Endodermal cell (in vitro differentiated cells): ENCODE measurements at regions not wholly inside any gene's neighbourhood (a gene's known extent, or its start where the extent isn't known, plus 50 kb on each side); places are given as distances from the start of the nearest gene placed in this dataset.
A peak's percentile ranks its signal among the peaks of the same experiment; 100 is the strongest.

ENCODE experiments used
- DNase-seq: peaks from one replicate; pipeline ENCODE4 v3.0.0-alpha.2; 2017
- H3K27ac ChIP-seq: 2 replicates; pipeline ENCODE4 v1.5.1; 2013; ENCODE audit warnings: mild to moderate bottlenecking, low read depth, low read length, moderate library complexity
- H3K27me3 ChIP-seq: 2 replicates; pipeline ENCODE4 v1.6.1; 2013; ENCODE audit warnings: mild to moderate bottlenecking, low read length, moderate library complexity; ENCODE audit not compliant: insufficient read depth, control insufficient read depth, poor library complexity, severe bottlenecking
- H3K36me3 ChIP-seq: 2 replicates; pipeline ENCODE4 v1.7.0; 2013; ENCODE audit warnings: mild to moderate bottlenecking, low read length, moderate library complexity; ENCODE audit not compliant: control insufficient read depth, insufficient read depth
- H3K4me1 ChIP-seq: one replicate; pipeline ENCODE4 v1.7.0; 2013; ENCODE audit warnings: low read length; ENCODE audit not compliant: control insufficient read depth, insufficient read depth
- H3K4me3 ChIP-seq: 2 replicates; pipeline ENCODE4 v1.5.1; 2013; ENCODE audit warnings: mild to moderate bottlenecking, low read length, moderate library complexity
- H3K9ac ChIP-seq: 2 replicates; pipeline ENCODE4 v1.6.1; 2013; ENCODE audit warnings: mild to moderate bottlenecking, low read length, moderate library complexity; ENCODE audit not compliant: poor library complexity, severe bottlenecking; ENCODE audit errors: extremely low read depth
- H3K9me3 ChIP-seq: 2 replicates; pipeline ENCODE4 v1.6.1; 2013; ENCODE audit warnings: mild to moderate bottlenecking, low read length, moderate library complexity; ENCODE audit not compliant: control insufficient read depth
- H3K27ac Mint-ChIP-seq: 2 replicates; pipeline ENCODE4 v1.8.0; 2020; ENCODE audit warnings: mixed read lengths
- H3K27me3 Mint-ChIP-seq: 2 replicates; pipeline ENCODE4 v1.8.0; 2021; ENCODE audit warnings: mild to moderate bottlenecking, mixed read lengths; ENCODE audit not compliant: insufficient read depth
- H3K36me3 Mint-ChIP-seq: 2 replicates; pipeline ENCODE4 v1.8.0; 2020; ENCODE audit warnings: low read depth, mixed read lengths
- H3K4me1 Mint-ChIP-seq: 2 replicates; pipeline ENCODE4 v1.8.0; 2020; ENCODE audit warnings: mixed read lengths
- H3K4me3 Mint-ChIP-seq: 2 replicates; pipeline ENCODE4 v1.8.0; 2020; ENCODE audit warnings: mild to moderate bottlenecking, moderate library complexity, mixed read lengths
- H3K9me3 Mint-ChIP-seq: 2 replicates; pipeline ENCODE4 v1.8.0; 2020; ENCODE audit warnings: mild to moderate bottlenecking, mixed read lengths
- CTCF ChIP-seq: fragments of 200-600 bp; sonication (generic); conservative IDR thresholded peaks from 2 replicates; pipeline ENCODE4 v1.5.0; 2021; ENCODE audit warnings: antibody characterized with exemption, mild to moderate bottlenecking
- WGBS, 2 experiments: methylation state at CpG; one replicate each; pipeline versions ENCODE4 v1.1.5 to v1.1.7; 2013; ENCODE audit warnings: missing lambda C conversion rate in 2 of 2, mixed read lengths in 1 of 2; ENCODE audit not compliant: insufficient coverage in 1 of 2, insufficient read length in 1 of 2; 5-methylcytosine and 5-hydroxymethylcytosine counted together

GRCh38 chr6:142561511-142562265 is 259.9 kb downstream of the ADGRG6 start:
- H3K27ac Mint-ChIP-seq, result no peak overlapping the region
- no peak overlapping the region for H3K4me3 Mint-ChIP-seq
- no peaks in the 10 kb centered on the region for H3K36me3 ChIP-seq
- no peaks in the 10 kb centered on the region for H3K9me3 ChIP-seq
- no peak for TF ChIP-seq CTCF
- no peaks in the 10 kb centered on the region for H3K4me1 ChIP-seq
- H3K4me1 Mint-ChIP-seq, result peaks cover 3% of the 10 kb centered on the region
- H3K27ac ChIP-seq, result no peak overlapping the region
- H3K4me3 ChIP-seq, result no peak overlapping the region
- H3K9ac ChIP-seq, result no peak overlapping the region
- 38 to 84% methylated on average over 1 to 3 of the region's 3 CpGs for WGBS, 2 experiments
- H3K27me3 ChIP-seq, result no peaks in the 10 kb centered on the region
- DNase-seq, result no peak
- H3K36me3 Mint-ChIP-seq, result no peaks in the 10 kb centered on the region
- peaks cover 3% of the 10 kb centered on the region for H3K27me3 Mint-ChIP-seq
- H3K9me3 Mint-ChIP-seq, result peaks cover 3% of the 10 kb centered on the region

GRCh38 chr6:142562865-142563264 is 261.1 kb downstream of the ADGRG6 start:
- Histone ChIP-seq H3K27ac (no peak overlapping the region), H3K27me3 (no peaks in the 10 kb centered on the region), H3K9me3 (no peaks in the 10 kb centered on the region), H3K36me3 (no peaks in the 10 kb centered on the region), H3K4me1 (no peaks in the 10 kb centered on the region), H3K9ac (no peak overlapping the region), H3K4me3 (no peak overlapping the region)
- TF ChIP-seq CTCF, result no peak
- peaks cover 3% of the 10 kb centered on the region for H3K27me3 Mint-ChIP-seq
- H3K4me3 Mint-ChIP-seq, result no peak overlapping the region
- no peak for DNase-seq
- H3K4me1 Mint-ChIP-seq, result peaks cover 11% of the 10 kb centered on the region
- no peak overlapping the region for H3K27ac Mint-ChIP-seq
- peaks cover 3% of the 10 kb centered on the region for H3K9me3 Mint-ChIP-seq
- 98 to 100% methylated on average over 3 to 4 of the region's 4 CpGs for WGBS, 2 experiments
- no peaks in the 10 kb centered on the region for H3K36me3 Mint-ChIP-seq

GRCh38 chr6:142566628-142567396 is 265.0 kb downstream of the ADGRG6 start:
- TF ChIP-seq CTCF, result peak; percentile 91
- H3K36me3 Mint-ChIP-seq, result no peaks in the 10 kb centered on the region
- no peak overlapping the region for H3K4me3 ChIP-seq
- no peak overlapping the region for H3K4me3 Mint-ChIP-seq
- no peaks in the 10 kb centered on the region for H3K27me3 ChIP-seq
- no peak overlapping the region for H3K27ac Mint-ChIP-seq
- peaks cover under 1% of the 10 kb centered on the region for H3K9me3 Mint-ChIP-seq
- WGBS, 2 experiments, result 50 to 57% methylated on average over 7 to 9 of the region's 10 CpGs
- peak; percentile 93 for DNase-seq
- H3K9ac ChIP-seq, result no peak overlapping the region
- H3K27me3 Mint-ChIP-seq, result no peaks in the 10 kb centered on the region
- peaks cover 10% of the 10 kb centered on the region for H3K4me1 ChIP-seq
- no peak overlapping the region for H3K27ac ChIP-seq
- H3K36me3 ChIP-seq, result no peaks in the 10 kb centered on the region
- H3K9me3 ChIP-seq, result no peaks in the 10 kb centered on the region
- H3K4me1 Mint-ChIP-seq, result peaks cover 41% of the 10 kb centered on the region
